DOHH2 (cell line): ENCODE measurements at regions not wholly inside any gene's neighbourhood (a gene's known extent, or its start where the extent isn't known, plus 50 kb on each side); places are given as distances from the start of the nearest gene placed in this dataset.
"Not testable (repeated sequence)": the region's sequence is repeated elsewhere in the genome, so short reads cannot be mapped to it uniquely, and the experiment has no call there.

Experiments
- EZH2phosphoT487 ChIP-seq: fragments of 200-600 bp; sonication (generic); IDR thresholded peaks from 2 replicates; pipeline ENCODE4 v1.6.1; 2017; ENCODE audit warnings: borderline replicate concordance, mild to moderate bottlenecking, antibody characterized with exemption, low read length, moderate library complexity, mixed read lengths
- TF ChIP-seq, protein P1 (sequence below): fragments of 200-600 bp; sonication (generic); IDR thresholded peaks from one replicate; pipeline ENCODE4 v1.5.1; 2014; ENCODE audit warnings: antibody characterized with exemption, mild to moderate bottlenecking, low read depth, low read length; ENCODE audit not compliant: poor library complexity, severe bottlenecking

DNA sequence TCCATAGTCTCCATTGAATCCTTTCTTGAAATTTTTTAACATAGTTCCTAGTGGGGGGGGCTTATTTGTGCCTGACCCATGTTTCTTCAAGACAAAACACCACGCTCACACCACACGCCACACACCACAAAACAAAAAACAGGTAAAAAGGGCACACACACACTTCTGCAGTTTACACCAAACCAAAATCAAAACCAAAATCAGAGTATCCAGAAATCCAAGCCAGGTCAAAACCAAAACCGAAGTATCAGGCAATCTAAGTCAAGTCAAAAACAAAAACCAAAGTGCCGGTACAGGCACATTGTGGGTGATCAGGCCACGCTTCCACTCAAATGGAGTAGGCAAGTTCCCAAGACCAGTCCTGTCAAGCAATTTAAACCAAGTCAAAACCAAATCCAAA, 158.6 kb downstream of the PPIAL4G start:
- TF ChIP-seq EZH2phosphoT487, result not testable (repeated sequence)
- TF ChIP-seq, protein P1, sequence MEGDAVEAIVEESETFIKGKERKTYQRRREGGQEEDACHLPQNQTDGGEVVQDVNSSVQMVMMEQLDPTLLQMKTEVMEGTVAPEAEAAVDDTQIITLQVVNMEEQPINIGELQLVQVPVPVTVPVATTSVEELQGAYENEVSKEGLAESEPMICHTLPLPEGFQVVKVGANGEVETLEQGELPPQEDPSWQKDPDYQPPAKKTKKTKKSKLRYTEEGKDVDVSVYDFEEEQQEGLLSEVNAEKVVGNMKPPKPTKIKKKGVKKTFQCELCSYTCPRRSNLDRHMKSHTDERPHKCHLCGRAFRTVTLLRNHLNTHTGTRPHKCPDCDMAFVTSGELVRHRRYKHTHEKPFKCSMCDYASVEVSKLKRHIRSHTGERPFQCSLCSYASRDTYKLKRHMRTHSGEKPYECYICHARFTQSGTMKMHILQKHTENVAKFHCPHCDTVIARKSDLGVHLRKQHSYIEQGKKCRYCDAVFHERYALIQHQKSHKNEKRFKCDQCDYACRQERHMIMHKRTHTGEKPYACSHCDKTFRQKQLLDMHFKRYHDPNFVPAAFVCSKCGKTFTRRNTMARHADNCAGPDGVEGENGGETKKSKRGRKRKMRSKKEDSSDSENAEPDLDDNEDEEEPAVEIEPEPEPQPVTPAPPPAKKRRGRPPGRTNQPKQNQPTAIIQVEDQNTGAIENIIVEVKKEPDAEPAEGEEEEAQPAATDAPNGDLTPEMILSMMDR, result not testable (repeated sequence)
